D721Med (cell line): ENCODE measurements at regions not wholly inside any gene's neighbourhood (a gene's known extent, or its start where the extent isn't known, plus 50 kb on each side); places are given as distances from the start of the nearest gene placed in this dataset.

Experiments
- DNase-seq: peaks from one replicate; pipeline ENCODE4 v3.0.0; 2011; ENCODE audit warnings: low spot score; ENCODE audit not compliant: insufficient read length
- FAIRE-seq: peaks from 2 replicates; lab custom pipeline; 2011; peaks lifted over from hg19 to GRCh38; lab: Jason Lieb, UNC
- CTCF ChIP-seq: IDR thresholded peaks from 2 replicates; pipeline ENCODE4 v1.5.1; 2012; ENCODE audit warnings: mild to moderate bottlenecking, control low read depth; ENCODE audit not compliant: insufficient read depth; ENCODE audit errors: missing control alignments

DNA sequence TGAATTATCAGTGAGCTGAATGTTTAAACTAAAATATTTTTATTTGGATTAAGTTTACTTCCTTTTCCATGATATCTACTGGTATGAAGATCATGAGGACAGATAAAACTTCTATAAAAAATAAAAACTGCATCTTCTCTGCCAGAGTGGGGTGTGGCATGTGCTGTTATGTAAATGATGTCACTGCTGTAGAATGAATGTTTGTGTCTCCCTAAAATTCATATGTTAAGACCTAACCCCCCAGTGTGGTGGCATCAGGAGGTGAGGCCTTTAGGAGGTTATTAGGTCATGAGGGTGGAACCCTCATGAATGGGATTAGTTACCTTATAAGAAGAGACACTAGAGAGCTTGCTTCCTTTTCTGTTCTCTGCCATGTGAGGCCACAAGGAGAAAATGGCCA is 178.7 kb upstream of the DPH6 start:
- FAIRE-seq, result no peak
- no peak for TF ChIP-seq CTCF

DNA sequence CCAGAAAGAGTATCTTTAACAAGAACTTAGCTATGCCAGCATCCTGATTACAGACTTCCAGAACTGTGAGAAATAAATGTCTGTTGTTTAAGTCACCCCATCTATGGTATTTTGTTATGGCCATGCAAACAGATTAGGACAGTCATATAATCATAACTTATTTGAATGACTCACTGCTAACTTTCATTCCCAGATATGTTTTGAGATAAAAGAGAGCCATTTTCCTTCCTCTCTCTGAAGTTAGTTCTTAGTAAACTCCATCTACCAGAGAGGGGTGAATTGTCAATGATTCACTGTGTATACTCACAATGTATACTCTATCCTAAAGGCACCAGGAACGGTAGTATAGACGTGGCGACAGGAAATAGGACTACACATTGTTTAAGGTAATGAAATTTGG is 179.4 kb upstream of the DPH6 start:
- FAIRE-seq (no peak), DNase-seq (no peak)
- TF ChIP-seq CTCF, result no peak

More for the DNA sequence above, 178.7 kb upstream of the DPH6 start:
- no peak for DNase-seq

GRCh38 chr15:35727627-35728026 is 181.7 kb upstream of the DPH6 start:
- FAIRE-seq, result no peak
- no peak for DNase-seq
- no peak for TF ChIP-seq CTCF

- TF ChIP-seq CTCF, result no peak
- FAIRE-seq, result no peak
- DNase-seq, result no peak
These were observed 182.4 kb upstream of the DPH6 start for GRCh38 chr15:35728219-35728940.

- TF ChIP-seq CTCF, result no peak
These were observed 190.2 kb upstream of the DPH6 start for GRCh38 chr15:35736150-35736549.

DNA sequence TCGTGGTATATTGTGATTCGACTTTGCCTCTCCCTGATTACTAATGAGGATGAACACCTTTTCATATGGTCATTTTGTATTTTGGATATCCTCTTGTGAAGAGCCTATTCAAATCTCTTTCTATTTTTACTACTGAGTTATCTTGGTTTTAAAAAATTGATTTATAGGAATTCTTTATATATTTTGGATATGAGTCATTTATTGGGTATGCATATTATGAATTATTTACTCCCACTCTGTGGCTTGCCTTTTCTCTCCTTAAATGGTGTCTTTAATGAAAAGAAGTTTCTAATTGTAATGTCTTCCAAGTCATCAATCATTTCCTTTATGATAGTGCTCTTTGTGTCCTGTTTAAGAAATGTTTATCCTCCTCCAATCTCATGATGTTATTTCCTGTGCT is 191.5 kb upstream of the DPH6 start:
- DNase-seq (no peak), FAIRE-seq (no peak)
- no peak for TF ChIP-seq CTCF

More at GRCh38 chr15:35736150-35736549, 190.2 kb upstream of the DPH6 start:
- DNase-seq (no peak), FAIRE-seq (no peak)

DNA sequence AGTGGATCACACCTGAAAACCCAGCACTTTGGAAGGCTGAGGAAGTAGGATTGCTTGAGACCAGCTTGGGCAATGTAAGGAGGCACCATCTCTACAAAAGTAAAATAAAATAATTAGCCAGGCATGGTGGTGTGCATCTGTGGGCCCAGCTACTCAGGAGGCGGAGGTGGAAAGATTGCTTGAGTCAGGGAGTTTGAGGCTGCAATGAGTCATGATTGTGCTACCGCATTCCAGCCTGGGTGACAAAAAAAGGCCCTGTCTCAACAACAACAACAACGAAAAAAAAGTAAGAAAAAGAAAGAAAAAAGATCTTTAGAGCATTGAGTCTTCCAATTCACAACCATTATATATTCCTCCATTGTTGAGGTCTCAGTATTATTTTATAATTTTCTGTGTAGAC is 192.4 kb upstream of the DPH6 start:
- no peak for TF ChIP-seq CTCF
- DNase-seq (no peak), FAIRE-seq (no peak)
